A673 (cell line): ENCODE measurements at regions not wholly inside any gene's neighbourhood (a gene's known extent, or its start where the extent isn't known, plus 50 kb on each side); places are given as distances from the start of the nearest gene placed in this dataset.

Experiments used
- BruUV-seq: library from RNA; stranded (reverse); fragments of 400-500 nt; replicated peaks from 2 replicates; lab custom pipeline; 2021; lab: Mats Ljungman, UMichigan
- CTCF ChIA-PET: fragments of 300-600 bp; sonication (Branson Sonifier 250); formaldehyde crosslinking; loops from one replicate; lab custom pipeline; 2022; ENCODE audit warnings: antibody characterized with exemption; lab: Charles Lee
- POLR2A ChIA-PET: fragments of 300-600 bp; sonication (Branson Sonifier 250); formaldehyde crosslinking; loops from one replicate; lab custom pipeline; 2022; ENCODE audit warnings: antibody characterized with exemption; ENCODE audit not compliant: low non-redundant PET; lab: Charles Lee
- DNase-seq: peaks from one replicate; pipeline ENCODE4 v3.0.0-alpha.2; 2015; ENCODE audit warnings: low spot score
- H3K27ac ChIP-seq: fragments of 200-600 bp; sonication (generic); 2 replicates; pipeline ENCODE4 v1.5.1; 2016; ENCODE audit warnings: mixed run types, low read depth, mild to moderate bottlenecking, mixed read lengths, antibody characterized with exemption, low read length; ENCODE audit not compliant: poor library complexity, severe bottlenecking
- H3K27me3 ChIP-seq: fragments of 200-600 bp; sonication (generic); replicated peaks from 2 replicates; pipeline ENCODE4 v1.6.1; 2017; ENCODE audit warnings: mixed run types, low read depth, mild to moderate bottlenecking, mixed read lengths, antibody characterized with exemption, low read length; ENCODE audit not compliant: insufficient read depth, poor library complexity
- H3K36me3 ChIP-seq: fragments of 200-600 bp; sonication (generic); 2 replicates; pipeline ENCODE4 v1.6.1; 2016; ENCODE audit warnings: mixed run types, mild to moderate bottlenecking, mixed read lengths, antibody characterized with exemption, low read length; ENCODE audit not compliant: insufficient read depth, poor library complexity, severe bottlenecking
- H3K4me1 ChIP-seq: fragments of 200-600 bp; sonication (generic); 2 replicates; pipeline ENCODE4 v1.6.1; 2017; ENCODE audit warnings: mixed run types, mild to moderate bottlenecking, mixed read lengths, antibody characterized with exemption, low read length; ENCODE audit not compliant: insufficient read depth, poor library complexity, severe bottlenecking
- H3K4me3 ChIP-seq: fragments of 200-600 bp; sonication (generic); 2 replicates; pipeline ENCODE4 v1.5.1; 2016; ENCODE audit warnings: low read depth, mixed run types, mild to moderate bottlenecking, mixed read lengths, low read length; ENCODE audit not compliant: poor library complexity, severe bottlenecking
- H3K9me3 ChIP-seq: fragments of 200-600 bp; sonication (generic); 2 replicates; pipeline ENCODE4 v1.6.1; 2016; ENCODE audit warnings: mixed run types, low read depth, mild to moderate bottlenecking, mixed read lengths, antibody characterized with exemption, low read length; ENCODE audit not compliant: poor library complexity, severe bottlenecking
- CTCF ChIP-seq: fragments of 300-800, 200-600 bp; sonication (generic); conservative IDR thresholded peaks from 2 replicates; pipeline ENCODE4 v1.5.1; 2017; ENCODE audit warnings: low read depth, mild to moderate bottlenecking, antibody characterized with exemption, low read length, moderate library complexity, mixed read lengths
- EZH2 ChIP-seq: fragments of 200-600 bp; sonication (generic); IDR thresholded peaks from 2 replicates; pipeline ENCODE4 v1.6.1; 2017; ENCODE audit warnings: borderline replicate concordance, low read depth, mild to moderate bottlenecking, mixed read lengths, antibody characterized with exemption, low read length; ENCODE audit not compliant: poor library complexity, severe bottlenecking
- intact Hi-C: fragments of 100-400 bp; cut with micrococcal nuclease; formaldehyde crosslinking; loops from one replicate; pipeline ENCODE4 v1.10.0; 2022; ENCODE audit not compliant: unreplicated experiment

- POLR2A ChIA-PET = no interaction called here
- Histone ChIP-seq H3K36me3 (no peaks in the 10 kb centered on the region), H3K9me3 (no peaks in the 10 kb centered on the region), H3K4me3 (no peak overlapping the region), H3K27ac (no peak overlapping the region), H3K4me1 (no peaks in the 10 kb centered on the region), H3K27me3 (no peaks in the 10 kb centered on the region)
- no peak for DNase-seq
- BruUV-seq = no TSS peak
- TF ChIP-seq EZH2 = no peak
- no peak for TF ChIP-seq CTCF
- CTCF ChIA-PET = no interaction called here
- intact Hi-C loops = loop anchor here (10.0 kb wide), 1 partner anchor 88 kb away; no protein-coding TSS in a partner anchor
Observed at GRCh38 chr12:42683266-42683665, 93.7 kb upstream of the PRICKLE1 start.

- ChIA-PET CTCF (no interaction called here), POLR2A (no interaction called here)
- TF ChIP-seq EZH2 = no peak
- TF ChIP-seq CTCF = no peak
- H3K27me3 ChIP-seq = no peaks in the 10 kb centered on the region
- no peak overlapping the region for H3K27ac ChIP-seq
- H3K4me3 ChIP-seq = no peak overlapping the region
- no peaks in the 10 kb centered on the region for H3K4me1 ChIP-seq
- no peak for DNase-seq
- no peaks in the 10 kb centered on the region for H3K9me3 ChIP-seq
- no TSS peak for BruUV-seq
- H3K36me3 ChIP-seq = no peaks in the 10 kb centered on the region
- intact Hi-C loops = no loop called here
Observed at GRCh38 chr12:42679466-42679865, 89.9 kb upstream of the PRICKLE1 start.

GRCh38 chr12:42677461-42677860, 87.9 kb upstream of the PRICKLE1 start:
- intact Hi-C loops = no loop called here
- ChIA-PET CTCF (no interaction called here), POLR2A (no interaction called here)
- no peaks in the 10 kb centered on the region for H3K27me3 ChIP-seq
- H3K9me3 ChIP-seq = no peaks in the 10 kb centered on the region
- no peaks in the 10 kb centered on the region for H3K36me3 ChIP-seq
- H3K4me1 ChIP-seq = no peaks in the 10 kb centered on the region
- DNase-seq = no peak
- TF ChIP-seq CTCF (no peak), EZH2 (no peak)
- no TSS peak for BruUV-seq
- H3K4me3 ChIP-seq = no peak overlapping the region
- H3K27ac ChIP-seq = no peak overlapping the region
